OCI-LY3 (cell line): ENCODE measurements at regions not wholly inside any gene's neighbourhood (a gene's known extent, or its start where the extent isn't known, plus 50 kb on each side); places are given as distances from the start of the nearest gene placed in this dataset.

Source experiments
- CTCF ChIP-seq: fragments of 200-600, 300-600 bp; sonication (generic); IDR thresholded peaks from 2 replicates; pipeline ENCODE4 v1.5.1; 2014; ENCODE audit warnings: antibody characterized with exemption, low read length, low read depth
- EZH2phosphoT487 ChIP-seq: fragments of 200-600 bp; shearing (Covaris generic); IDR thresholded peaks from 2 replicates; pipeline ENCODE4 v1.6.1; 2018; ENCODE audit warnings: antibody characterized with exemption, mixed run types, low read depth

GRCh38 chr10:90319188-90319914, 538.5 kb downstream of the HTR7 start:
- TF ChIP-seq CTCF (no peak), EZH2phosphoT487 (no peak)
